Gastrocnemius medialis (tissue), 4 donors: ENCODE measurements at regions not wholly inside any gene's neighbourhood (a gene's known extent, or its start where the extent isn't known, plus 50 kb on each side); places are given as distances from the start of the nearest gene placed in this dataset.

Experiments
- POLR2A ChIP-seq, 2 donors: fragments of 450-650 bp; IDR thresholded peaks; one replicate each; pipeline ENCODE4 v1.6.1; 2017; ENCODE audit warnings: antibody characterized with exemption in 2 of 2, mild to moderate bottlenecking in 2 of 2, moderate library complexity in 2 of 2
- TF ChIP-seq, protein P1 (sequence below), 5 experiments: fragments of 450-650 bp in 3 of 5; fragments of 200-600 bp in 2 of 5; sonication (generic) in 2 of 5; IDR thresholded peaks in 4 of 5; conservative IDR thresholded peaks in 1 of 5; 1 replicate in 4 of 5; 2 replicates in 1 of 5; pipeline ENCODE4 v1.5.1; 2016 to 2019; ENCODE audit warnings: antibody characterized with exemption in 5 of 5, mild to moderate bottlenecking in 3 of 5, moderate library complexity in 3 of 5

DNA sequence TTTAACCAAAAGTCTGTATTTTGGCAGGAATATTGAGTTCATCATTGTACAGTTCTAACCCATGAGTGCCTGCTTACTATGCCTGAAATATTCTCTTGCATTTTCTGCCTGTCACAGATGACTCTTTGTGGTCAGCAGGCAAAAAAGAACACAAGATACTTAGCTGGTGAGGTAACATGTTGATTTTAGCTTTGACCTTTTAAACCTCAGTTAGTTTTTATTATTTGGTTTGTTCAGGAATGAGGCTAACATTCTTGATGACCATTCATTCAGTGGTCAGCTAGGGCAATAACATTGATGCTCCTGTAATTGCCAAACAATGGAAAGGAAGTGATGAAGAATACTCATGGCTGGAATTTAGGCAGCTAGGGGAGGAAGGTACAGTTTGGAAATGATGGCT is 491.2 kb downstream of the PIK3C3 start:
- no peak for TF ChIP-seq POLR2A (IDR thresholded peaks at IDR 0.05)
- TF ChIP-seq, protein P1, sequence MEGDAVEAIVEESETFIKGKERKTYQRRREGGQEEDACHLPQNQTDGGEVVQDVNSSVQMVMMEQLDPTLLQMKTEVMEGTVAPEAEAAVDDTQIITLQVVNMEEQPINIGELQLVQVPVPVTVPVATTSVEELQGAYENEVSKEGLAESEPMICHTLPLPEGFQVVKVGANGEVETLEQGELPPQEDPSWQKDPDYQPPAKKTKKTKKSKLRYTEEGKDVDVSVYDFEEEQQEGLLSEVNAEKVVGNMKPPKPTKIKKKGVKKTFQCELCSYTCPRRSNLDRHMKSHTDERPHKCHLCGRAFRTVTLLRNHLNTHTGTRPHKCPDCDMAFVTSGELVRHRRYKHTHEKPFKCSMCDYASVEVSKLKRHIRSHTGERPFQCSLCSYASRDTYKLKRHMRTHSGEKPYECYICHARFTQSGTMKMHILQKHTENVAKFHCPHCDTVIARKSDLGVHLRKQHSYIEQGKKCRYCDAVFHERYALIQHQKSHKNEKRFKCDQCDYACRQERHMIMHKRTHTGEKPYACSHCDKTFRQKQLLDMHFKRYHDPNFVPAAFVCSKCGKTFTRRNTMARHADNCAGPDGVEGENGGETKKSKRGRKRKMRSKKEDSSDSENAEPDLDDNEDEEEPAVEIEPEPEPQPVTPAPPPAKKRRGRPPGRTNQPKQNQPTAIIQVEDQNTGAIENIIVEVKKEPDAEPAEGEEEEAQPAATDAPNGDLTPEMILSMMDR (IDR thresholded peaks at IDR 0.05 in 4 of 5, conservative IDR thresholded peaks at IDR 0.05 in 1 of 5): no peak
